Amniotic stem cell (primary cell): ENCODE measurements at regions not wholly inside any gene's neighbourhood (a gene's known extent, or its start where the extent isn't known, plus 50 kb on each side); places are given as distances from the start of the nearest gene placed in this dataset.

ENCODE experiments used
- DNase-seq: peaks from one replicate; lab custom pipeline; 2025; lab: John Stamatoyannopoulos, UW

DNA sequence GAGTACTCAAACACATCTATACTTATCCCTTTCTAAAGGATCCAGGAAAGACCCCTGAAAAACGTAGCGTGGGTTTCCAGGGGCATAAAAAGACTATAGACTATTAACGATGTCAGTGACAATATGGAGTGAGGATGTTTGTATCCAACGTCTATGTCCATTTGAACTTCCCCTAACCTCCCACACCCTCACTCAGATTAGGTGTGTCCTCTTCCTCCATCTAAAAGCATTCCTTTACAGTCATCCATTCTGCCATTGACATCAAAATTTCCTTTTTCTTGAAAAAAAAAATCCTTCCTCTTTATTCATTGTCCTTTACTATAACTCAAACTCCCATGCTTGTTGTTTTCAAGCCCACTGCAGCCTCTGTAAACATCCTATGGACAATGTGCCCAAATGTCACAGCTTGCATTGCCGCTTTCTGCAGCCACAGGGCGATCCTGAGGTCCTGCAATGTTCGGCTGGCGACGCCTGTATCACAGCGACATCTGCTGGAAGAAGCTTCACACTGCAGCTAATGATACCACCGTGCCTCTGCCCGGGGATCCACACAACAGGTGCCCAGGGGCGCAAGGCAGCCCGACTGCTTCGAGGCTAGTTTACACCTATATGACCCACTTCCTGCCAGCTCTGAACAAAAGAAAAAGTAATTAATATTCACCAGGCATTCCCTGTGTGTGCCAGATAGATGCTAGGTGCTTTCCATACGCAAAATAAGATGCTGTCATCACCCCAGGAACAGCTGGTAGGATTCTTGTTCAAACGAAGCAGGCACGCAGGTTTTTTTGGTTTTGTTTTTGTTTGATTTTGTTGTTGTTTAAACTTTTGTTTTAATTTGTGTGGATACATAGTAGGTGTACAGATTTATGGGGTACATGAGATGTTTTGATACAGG lies 267.9 kb upstream of the GHITM start:
- no peak for DNase-seq

DNA sequence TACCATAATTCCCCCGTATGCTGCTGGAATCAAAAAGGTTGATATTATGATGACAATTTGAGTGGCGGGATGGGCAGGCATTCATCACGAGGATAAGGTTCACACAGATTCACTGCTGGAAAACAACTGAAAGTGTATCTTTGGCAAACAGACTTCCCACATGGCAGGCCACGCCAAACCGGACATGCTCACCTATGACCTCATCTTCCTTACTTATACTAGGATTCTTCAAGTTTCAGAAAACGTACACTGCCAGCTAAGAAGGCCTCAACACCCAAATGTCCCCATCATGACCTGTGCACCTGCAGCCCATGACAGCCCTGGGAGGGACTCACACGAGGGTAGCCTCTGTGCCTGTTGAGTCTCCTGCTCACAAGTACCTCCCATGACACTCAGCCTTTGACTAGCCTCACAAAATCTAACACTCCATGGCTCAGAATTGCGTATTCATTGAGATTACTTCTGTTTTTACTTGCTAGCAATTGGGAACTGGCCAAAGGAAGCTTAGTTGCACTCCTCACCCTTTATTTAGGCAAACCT lies 259.0 kb upstream of the GHITM start:
- DNase-seq, result no peak

DNA sequence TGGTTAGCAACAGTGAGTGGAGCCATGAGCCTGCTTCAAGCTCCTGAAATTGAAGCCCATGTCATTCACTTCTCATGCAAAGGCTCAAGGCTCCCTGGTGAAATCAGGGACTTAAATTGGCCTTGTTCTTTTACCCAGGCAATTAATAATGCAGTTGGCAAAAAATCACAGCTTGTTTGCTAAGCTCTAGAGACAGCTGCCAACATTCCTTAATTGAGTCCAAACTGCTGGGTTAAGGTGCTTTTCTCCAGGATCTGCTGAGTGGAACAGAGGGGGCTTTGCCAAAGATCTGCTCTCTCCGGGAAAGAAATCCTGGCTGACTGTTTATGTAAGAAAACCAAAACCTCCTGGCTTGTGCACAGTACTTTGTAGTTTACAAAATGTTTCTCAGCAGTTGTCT lies 257.6 kb upstream of the GHITM start:
- no peak for DNase-seq

DNA sequence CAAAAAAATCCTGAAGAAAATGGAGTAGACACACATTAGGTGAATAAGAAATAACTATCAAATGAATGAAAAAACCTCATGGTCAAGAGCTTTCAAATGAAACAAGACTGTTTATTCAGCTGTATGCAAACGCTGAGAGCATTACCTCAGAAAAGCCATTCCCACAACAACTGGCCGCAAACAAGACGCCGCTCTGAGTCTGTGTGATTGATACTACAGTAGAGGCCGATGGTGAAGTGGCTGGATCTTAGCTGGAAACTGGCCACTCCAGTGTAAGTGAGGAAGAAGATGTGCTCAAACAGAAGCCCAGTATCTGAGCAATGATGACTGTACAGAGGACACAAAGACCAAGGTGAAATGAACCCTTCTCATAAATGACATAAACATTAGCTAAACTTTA lies 252.4 kb upstream of the GHITM start:
- no peak for DNase-seq

DNA sequence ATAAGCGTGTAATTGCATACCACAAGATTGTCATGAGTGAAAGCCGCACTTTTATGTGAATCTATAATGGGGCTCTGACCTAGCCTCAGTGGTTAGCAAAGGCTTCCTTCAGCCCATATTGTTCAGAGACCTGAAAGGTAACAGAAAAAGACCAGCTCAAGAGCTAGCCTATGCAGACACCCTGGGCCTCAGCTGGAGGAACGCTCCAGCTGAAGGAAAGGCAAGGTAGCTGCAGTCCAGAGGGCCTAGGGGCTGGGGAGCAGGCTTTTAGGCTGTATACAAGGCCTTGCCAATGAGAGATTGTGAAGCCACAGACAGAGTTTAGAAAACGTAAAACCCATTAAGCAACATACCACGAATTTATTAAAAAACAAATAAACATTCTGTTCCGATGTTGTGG lies 246.6 kb upstream of the GHITM start:
- DNase-seq, result no peak

DNA sequence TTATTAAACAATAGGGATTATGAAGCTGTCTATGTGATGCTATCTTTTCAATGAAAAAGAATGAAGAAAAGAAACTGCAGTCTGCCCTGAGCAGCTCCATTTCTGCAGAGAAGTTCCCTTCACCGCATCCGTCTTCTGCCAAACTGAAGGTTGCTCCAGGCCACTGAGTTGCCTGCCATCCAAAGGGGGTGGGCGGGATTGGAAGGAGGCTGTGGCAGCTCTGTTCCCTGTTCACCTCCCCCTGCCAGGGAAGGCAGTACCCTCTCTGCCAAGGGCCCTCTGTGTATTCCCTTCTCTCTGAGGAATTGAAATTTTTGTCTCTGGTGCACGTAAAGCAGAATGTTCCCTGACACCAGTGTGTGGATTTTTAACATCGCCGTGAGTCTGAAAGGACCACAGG lies 243.1 kb upstream of the GHITM start:
- no peak for DNase-seq

DNA sequence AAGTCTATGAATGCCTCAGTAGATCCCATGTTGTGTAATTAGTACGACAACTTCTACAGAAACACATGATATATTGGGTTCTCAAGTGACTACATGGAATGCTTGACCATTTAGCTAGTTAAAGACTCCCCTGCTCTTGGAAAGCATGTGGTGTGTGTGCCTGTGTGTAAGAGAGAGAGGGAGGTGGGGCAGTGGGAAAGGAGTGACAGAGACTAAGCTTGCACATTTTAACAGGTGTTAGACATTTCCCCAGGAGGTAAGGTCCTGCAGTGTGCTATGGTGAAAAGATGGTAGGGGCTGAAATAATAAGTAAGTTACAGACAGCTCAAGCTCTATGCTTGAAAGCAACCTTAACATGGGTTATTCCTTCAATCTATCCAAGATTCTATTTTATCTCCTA lies 241.7 kb upstream of the GHITM start:
- DNase-seq, result no peak

DNA sequence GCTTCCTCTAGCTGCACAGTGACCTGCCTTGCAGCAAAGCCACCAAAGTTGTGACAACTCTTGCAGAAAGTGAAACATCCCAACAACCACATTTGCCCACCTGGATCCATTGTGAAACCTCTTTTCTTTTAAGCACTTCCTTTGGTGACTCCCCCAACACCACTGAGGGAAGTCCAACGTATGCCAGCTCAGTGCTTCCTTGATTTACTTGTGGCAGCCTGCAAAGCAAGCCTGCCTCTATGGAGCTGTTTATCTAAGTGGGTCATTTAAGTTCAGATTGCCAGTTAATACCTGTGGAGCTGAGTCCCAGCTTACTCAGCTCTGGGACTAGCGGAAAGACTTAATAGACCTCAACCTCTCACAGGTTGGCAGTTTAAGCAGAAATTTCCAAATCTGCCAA lies 230.8 kb upstream of the GHITM start:
- no peak for DNase-seq

DNA sequence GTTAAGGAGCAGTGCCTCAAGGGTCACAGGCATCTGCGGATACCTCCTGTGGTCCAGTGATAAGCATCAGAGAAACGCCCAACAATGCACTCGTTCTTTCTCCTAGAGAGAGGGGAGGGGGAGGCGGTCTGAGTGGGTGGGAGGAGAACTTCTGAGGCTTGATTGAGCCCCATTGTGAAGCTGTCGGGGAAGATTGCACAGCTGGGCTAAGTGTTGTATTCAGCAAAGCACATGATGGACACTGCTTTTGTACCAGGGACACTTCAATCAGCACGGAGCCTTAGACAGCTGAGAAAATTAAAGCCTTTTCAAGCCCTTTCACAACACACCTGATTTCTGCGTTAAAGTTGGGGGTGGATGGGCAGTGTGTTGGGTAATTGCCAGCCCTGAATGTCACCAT lies 230.3 kb upstream of the GHITM start:
- DNase-seq, result no peak

DNA sequence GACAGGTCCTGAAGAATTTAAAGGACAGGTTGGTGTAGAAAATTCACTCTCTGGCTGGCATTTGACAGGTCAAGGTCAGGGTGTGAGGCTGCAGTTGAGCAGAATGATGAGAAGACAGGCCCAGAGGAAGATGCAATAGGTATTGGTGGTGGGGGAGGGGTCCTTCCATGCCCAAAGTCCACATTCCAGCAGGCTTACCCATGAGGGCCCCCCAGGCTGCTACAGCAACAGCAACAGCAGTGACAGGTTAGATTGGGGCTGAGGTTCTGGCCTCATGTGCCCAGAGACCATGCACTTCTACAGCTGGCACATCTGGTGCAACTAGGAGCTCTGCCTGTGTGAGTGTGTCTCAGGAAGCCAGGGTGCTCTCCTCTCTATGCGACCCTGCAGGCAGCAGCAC lies 223.5 kb upstream of the GHITM start:
- no peak for DNase-seq

DNA sequence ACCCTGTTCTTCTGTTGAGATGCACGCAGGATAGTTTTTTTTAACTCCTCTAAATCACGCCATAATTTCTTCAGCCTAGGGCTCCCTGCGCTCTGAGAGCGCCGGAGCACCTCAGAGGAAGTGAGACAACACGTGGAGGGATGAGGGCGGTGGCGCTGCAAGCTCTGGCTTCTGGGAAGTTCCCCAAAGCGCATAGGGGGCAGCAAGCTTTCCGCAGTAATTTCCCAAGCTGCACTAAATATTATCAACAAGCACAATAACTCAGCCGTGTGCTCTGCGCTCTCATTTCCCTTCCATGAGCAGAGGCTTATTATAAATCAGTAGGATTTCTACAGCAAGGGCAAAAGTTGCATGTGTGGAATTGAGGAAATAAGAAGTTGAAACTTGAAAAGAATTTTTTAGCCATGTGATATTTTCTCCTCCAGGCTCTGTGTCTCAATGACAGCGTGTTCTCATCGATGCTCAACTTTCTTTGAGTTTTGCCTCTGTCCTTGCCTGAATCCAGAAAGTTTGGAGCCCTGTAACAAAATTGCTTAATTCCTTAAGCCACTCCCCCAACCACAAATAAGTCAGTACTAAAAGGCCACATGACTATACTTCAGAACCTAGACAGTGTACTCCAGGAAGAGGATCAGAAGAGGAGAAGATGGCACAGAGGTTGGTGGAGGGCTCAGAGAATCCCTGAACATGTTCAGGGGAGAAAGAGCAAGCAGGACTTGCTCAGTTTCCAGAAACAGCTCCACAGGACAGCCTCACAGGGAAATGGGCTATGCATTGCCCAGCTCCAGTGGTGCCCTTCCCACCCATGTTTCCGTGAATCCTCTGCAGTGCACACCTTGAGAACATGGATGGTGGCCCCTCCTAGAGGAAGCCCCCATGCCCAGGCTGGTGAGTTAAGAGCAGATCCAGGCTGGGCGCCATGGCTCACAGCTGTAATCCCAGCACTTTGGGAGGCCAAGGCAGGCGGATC lies 221.5 kb upstream of the GHITM start:
- DNase-seq, result no peak

DNA sequence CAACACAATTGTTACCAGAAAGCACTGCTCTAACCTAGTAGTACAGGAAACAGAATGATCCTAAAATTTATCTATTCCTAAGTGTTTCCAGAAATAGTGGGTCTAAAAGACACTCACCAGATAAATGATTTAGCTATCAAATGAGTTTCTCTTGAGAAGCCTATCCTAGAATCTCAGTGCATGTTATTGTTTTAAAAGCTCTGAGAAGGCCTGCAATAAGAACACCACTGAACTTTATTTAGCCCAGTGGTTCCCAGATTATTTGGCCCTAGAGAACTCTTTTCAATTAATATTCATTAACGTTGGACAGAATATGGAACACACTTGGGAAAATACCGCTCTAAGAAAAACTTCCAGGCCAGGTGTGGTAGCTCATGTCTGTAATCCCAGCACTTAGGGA lies 220.1 kb upstream of the GHITM start:
- DNase-seq, result no peak

DNA sequence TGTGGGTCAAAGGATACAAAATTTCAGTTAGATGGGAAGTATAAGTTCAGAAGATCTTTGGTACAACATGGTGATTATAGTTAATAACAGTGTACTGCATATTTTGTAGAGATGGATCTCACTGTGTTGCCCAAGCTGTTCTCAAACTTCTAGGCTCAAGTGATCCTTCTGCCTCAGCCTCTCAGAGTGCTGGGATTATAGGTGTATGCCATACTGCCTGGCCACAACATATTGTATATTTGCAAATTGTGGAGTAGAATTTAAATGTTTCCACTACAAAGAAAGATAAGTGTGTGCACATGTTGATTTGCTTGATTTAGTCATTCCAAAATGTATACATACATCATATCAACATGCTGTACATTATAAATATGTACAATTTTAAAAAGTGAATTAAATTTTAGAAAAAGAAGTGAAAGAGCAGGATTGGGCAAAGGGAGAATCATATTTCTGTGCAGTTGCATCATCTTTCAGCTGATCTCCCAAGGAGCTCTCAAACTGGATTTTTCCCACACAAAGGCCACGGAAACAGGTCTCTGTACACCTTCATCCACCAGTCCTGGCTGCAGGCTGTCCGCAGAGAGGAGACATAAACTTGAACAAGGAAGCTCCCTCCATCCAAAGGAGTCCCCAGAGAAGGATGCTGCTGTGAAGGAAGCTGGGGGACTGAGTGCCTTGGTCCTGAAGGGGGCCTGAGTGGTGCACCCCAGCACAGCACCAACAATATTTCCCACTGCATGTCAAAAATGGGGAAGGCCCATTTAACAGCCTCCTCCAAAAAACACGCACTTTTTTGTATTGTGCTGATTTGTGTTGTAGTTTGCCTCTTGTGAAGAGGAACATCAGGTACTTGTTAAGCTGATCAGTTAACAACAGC lies 217.1 kb upstream of the GHITM start:
- DNase-seq, result no peak

DNA sequence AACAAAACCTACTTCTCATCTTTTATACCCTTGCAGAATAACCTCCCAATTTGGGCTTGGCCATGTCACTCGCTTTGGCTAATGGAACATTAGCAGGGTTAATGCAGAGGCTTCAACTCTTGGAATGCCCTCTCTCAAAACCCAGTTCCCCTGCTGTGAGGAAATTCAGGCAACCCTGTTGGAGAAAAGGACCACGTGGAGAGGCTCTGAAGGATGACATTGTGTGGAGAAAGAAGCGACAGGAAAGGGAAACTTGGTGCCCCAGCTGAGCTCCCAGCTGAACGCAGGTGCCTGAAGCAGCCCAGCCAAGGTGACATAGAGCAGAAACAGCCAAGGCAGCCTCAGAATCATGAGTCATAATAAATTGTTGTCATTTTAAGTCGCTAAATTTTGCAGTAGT lies 214.2 kb upstream of the GHITM start:
- DNase-seq, result no peak

DNA sequence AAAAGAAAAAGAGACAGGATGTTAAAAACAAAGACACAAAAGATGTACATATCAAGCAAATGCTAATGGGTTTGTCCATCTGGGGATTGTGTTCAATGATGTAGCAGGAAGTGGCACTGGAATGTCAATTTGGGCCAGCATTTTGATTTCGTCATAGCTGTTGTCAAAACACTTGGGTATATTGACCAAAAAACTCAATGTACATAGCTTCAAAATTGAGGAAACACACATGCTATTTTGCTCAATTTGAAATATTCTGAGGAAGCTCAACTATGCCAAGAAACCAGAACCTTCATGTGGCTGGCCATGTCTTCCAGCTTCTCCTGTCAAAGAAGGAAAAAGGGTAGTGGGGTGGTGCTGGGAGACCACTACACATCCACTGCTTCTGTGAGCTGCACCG lies 212.7 kb upstream of the GHITM start:
- no peak for DNase-seq

DNA sequence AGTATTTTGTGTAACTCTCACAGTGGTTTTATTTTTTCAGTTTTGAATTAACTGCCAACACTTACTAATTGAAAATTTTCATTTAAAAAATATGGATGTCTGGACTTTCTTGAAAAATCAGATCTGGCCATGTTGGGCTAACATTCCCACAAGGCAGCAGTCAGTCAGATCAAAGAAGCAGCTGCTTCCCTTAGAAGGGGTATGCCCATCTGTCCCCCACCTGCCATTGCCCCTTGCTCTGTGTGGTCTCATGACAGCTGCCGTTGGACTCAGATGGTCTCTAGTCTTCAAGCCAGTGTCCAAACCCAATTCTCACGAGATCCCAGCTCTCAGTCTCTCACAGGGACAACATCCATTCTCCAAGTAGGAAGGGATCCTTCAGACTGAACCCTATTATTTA lies 212.1 kb upstream of the GHITM start:
- no peak for DNase-seq

DNA sequence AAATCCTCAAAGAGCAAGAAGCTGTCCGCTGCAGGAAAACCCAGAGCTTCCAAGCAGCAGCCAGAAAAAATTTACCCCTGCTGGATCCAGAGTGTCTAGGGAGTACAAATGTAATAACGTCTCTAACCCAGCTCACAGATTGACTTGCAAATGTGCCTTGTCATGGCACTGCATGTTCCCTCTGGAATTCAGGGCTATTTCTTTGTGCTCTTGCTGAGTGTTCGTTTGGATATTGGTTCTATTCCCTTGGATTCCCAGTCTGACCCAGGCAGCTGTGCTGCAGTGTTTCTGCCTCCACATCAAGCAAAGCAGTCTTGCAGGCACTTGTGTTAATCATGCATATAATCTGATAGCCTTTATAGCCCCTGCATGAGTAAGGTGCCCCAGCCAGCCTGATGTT lies 209.9 kb upstream of the GHITM start:
- no peak for DNase-seq

DNA sequence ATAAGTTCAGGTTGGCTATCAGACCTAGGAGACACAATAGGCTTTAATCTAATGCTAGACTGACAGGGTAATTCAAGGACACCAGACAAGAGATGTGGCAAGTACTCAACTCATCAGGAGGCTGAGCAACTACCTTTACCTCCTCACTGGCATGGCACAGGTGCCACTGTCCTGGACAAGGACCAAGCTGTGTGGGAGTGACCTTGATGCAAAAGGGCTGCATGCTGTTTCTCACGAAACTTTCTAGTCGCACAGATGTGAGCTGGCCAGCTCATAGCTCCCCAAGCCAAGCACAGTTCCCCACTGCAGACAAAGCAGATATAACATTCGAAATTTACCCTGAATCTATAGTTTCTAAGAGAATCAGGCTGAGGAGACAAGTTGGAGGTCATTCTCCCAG lies 207.6 kb upstream of the GHITM start:
- no peak for DNase-seq

DNA sequence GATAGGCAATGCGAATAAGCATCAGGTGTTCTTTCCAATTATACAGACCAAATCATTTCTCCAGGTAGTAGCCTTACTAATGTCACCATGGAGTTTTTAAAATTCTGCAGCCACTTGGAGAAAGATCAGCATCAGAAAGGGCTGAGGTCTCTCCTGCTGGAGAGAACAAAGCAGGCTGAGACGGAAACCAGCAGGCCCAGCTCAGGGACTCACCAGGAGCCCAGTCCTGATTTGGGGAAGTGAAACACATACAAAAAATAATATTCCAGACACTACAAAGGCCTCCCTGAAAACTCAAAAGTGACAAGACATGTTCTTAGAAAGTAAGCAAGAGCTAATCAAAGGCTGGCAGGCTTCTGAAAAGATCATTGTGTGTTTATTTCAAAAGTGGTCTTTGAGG lies 207.1 kb upstream of the GHITM start:
- DNase-seq, result no peak

DNA sequence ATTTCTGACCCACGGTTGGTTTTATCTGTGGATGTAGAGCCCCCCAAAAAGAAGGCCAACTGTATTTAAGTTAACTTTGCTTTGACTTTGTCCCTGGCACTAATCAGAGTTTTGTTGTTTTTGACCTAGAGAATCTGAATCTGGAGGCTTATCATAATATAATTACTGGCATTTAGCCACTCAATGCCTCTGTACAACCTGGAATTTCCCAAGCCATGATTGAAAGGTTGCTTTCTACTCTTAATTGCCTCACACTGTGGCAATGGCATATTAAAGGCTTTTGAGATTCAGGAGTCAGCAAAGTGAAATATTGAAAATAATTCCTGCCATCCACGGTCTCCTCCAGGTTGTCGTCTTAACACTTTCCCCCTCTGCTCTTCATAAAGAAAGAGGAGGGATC lies 205.2 kb upstream of the GHITM start:
- no peak for DNase-seq

DNA sequence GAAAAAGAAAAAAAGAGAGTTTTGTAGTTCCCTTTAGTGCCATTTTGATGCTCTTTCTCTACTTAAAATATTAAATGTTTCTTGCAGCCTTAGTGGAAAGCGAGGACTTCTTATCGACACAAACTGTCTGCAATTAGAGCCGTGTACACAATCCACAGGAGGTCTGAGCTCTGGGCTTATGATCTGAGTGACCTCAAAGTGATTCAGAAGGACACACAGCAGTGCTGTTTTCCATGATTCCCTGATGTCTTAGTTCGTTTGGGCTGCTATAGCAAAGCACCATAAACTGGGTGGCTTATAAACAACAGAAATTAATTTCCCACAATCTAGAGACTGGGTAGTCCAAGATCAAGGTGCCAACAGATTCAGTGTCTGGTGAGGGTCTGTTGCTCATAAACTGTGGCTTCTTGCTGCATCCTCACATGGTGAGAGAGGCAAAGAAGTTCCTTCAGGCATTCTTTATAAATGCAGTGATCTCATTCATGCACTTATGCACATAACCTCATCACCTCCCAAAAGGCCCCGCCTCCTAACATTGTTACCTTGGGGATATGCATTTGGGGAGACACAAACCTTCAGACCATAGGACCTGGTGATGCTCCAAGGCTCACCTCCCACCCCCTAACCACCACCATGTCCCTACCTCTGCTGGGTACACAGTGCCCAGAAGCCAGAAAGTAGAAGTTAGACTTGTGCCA lies 204.5 kb upstream of the GHITM start:
- no peak for DNase-seq
